Ishikawa (cell line): ENCODE measurements at regions not wholly inside any gene's neighbourhood (a gene's known extent, or its start where the extent isn't known, plus 50 kb on each side); places are given as distances from the start of the nearest gene placed in this dataset.

ENCODE experiments used
- EGR1 ChIP-seq: IDR thresholded peaks from 2 replicates; pipeline ENCODE4 v1.6.1; 2012
- MAX ChIP-seq: IDR thresholded peaks from 2 replicates; pipeline ENCODE4 v1.6.1; 2012
- TEAD4 ChIP-seq: IDR thresholded peaks from 2 replicates; pipeline ENCODE4 v1.6.1; 2012
- TF ChIP-seq, protein P1 (sequence below): IDR thresholded peaks from 2 replicates; pipeline ENCODE4 v1.6.1; 2012; ENCODE audit warnings: low read depth, mild to moderate bottlenecking

DNA sequence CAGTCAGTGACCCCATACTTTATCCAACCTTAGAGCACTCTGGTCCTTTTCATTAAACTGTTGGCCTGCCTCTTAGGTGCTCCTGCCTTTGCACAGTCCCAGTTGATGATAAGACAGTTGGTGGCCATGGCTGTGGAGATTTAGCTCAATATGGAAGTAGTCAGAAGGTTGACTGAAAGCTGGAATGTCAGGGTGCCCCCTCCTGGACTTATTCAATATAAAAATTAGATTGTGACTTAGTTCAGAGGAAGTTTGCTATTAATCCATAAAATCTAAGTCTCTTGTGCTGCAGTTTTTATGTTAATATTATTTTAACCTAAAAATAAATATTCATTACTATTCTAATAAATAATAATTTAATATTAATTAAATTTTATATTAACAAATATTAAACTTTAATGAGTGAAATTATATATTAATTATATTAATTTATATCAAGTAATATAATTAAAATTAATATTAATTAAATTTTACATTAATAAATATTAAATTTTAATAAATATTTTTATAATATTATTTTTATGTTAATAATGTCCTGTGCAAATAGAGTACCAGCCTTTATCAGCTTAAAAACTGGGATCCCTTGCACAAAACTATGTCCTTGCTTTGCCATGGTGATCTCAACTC is 77.7 kb upstream of the ADAMTSL1 start:
- TF ChIP-seq EGR1 = no peak
- TF ChIP-seq, protein P1, sequence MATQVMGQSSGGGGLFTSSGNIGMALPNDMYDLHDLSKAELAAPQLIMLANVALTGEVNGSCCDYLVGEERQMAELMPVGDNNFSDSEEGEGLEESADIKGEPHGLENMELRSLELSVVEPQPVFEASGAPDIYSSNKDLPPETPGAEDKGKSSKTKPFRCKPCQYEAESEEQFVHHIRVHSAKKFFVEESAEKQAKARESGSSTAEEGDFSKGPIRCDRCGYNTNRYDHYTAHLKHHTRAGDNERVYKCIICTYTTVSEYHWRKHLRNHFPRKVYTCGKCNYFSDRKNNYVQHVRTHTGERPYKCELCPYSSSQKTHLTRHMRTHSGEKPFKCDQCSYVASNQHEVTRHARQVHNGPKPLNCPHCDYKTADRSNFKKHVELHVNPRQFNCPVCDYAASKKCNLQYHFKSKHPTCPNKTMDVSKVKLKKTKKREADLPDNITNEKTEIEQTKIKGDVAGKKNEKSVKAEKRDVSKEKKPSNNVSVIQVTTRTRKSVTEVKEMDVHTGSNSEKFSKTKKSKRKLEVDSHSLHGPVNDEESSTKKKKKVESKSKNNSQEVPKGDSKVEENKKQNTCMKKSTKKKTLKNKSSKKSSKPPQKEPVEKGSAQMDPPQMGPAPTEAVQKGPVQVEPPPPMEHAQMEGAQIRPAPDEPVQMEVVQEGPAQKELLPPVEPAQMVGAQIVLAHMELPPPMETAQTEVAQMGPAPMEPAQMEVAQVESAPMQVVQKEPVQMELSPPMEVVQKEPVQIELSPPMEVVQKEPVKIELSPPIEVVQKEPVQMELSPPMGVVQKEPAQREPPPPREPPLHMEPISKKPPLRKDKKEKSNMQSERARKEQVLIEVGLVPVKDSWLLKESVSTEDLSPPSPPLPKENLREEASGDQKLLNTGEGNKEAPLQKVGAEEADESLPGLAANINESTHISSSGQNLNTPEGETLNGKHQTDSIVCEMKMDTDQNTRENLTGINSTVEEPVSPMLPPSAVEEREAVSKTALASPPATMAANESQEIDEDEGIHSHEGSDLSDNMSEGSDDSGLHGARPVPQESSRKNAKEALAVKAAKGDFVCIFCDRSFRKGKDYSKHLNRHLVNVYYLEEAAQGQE = no peak
- TF ChIP-seq MAX = no peak
- TF ChIP-seq TEAD4 = no peak
